CD14-positive monocyte (primary cell): ENCODE measurements at regions not wholly inside any gene's neighbourhood (a gene's known extent, or its start where the extent isn't known, plus 50 kb on each side); places are given as distances from the start of the nearest gene placed in this dataset.

ENCODE experiments used
- DNase-seq, 3 donors: peaks; one replicate each; pipeline ENCODE4 v3.0.0-alpha.2; 2011 to 2022
- H2AFZ ChIP-seq: 2 replicates; pipeline ENCODE4 v1.6.0; 2012; ENCODE audit warnings: mild to moderate bottlenecking, low read depth, low read length, inconsistent platforms; ENCODE audit not compliant: insufficient read depth, poor library complexity, severe bottlenecking
- H3K27ac ChIP-seq, 2 donors: 1 replicate in 1 of 2; 2 replicates in 1 of 2; pipeline ENCODE4 v1.5.1; 2012 to 2013; ENCODE audit warnings: low read length in 2 of 2, control low read depth in 1 of 2, inconsistent platforms in 1 of 2, low read depth in 1 of 2, mild to moderate bottlenecking in 1 of 2
- H3K27me3 ChIP-seq, 2 donors: one replicate each; pipeline versions ENCODE4 v1.6.0 to v1.6.1; 2011 to 2013; ENCODE audit warnings: low read length in 2 of 2; ENCODE audit not compliant: control insufficient read depth in 2 of 2, insufficient read depth in 2 of 2
- H3K36me3 ChIP-seq, 2 donors: replicated peaks in 1 of 2; 1 replicate in 1 of 2; 2 replicates in 1 of 2; pipeline versions ENCODE4 v1.5.1 to v1.6.1; 2012 to 2013; ENCODE audit warnings: low read length in 2 of 2, control low read depth in 1 of 2, inconsistent platforms in 1 of 2, mild to moderate bottlenecking in 1 of 2; ENCODE audit not compliant: insufficient read depth in 2 of 2, control insufficient read depth in 1 of 2
- H3K4me1 ChIP-seq, 2 donors: 1 replicate in 1 of 2; 2 replicates in 1 of 2; pipeline versions ENCODE4 v1.5.1 to v1.6.1; 2012 to 2013; ENCODE audit warnings: low read length in 2 of 2, control low read depth in 1 of 2, inconsistent platforms in 1 of 2, mild to moderate bottlenecking in 1 of 2, moderate library complexity in 1 of 2; ENCODE audit not compliant: insufficient read depth in 2 of 2, control insufficient read depth in 1 of 2
- H3K4me2 ChIP-seq: replicated peaks from 2 replicates; pipeline ENCODE3; 2012; ENCODE audit warnings: low read length, moderate library complexity, mild to moderate bottlenecking; ENCODE audit not compliant: poor library complexity, severe bottlenecking; ENCODE audit errors: extremely low read depth
- H3K4me3 ChIP-seq, 3 experiments: fragments of 200-600 bp in 1 of 3; sonication (generic) in 1 of 3; replicated peaks in 1 of 3; 1 replicate in 2 of 3; 2 replicates in 1 of 3; pipeline ENCODE4 v1.5.1; 2011 to 2013; ENCODE audit warnings: low read length in 3 of 3, mild to moderate bottlenecking in 3 of 3, control low read depth in 2 of 3, low read depth in 2 of 3, inconsistent platforms in 1 of 3, moderate library complexity in 1 of 3
- H3K79me2 ChIP-seq: 2 replicates; pipeline ENCODE4 v1.6.0; 2012; ENCODE audit warnings: mild to moderate bottlenecking, control low read depth, inconsistent platforms, low read length, moderate library complexity; ENCODE audit not compliant: insufficient read depth
- H3K9ac ChIP-seq: 2 replicates; pipeline ENCODE4 v1.6.0; 2017; ENCODE audit warnings: low read length, mild to moderate bottlenecking; ENCODE audit not compliant: insufficient read depth, poor library complexity, severe bottlenecking
- H3K9me3 ChIP-seq, 2 donors: replicated peaks in 1 of 2; 1 replicate in 1 of 2; 2 replicates in 1 of 2; pipeline versions ENCODE4 v1.5.1 to v1.6.1; 2012 to 2013; ENCODE audit warnings: low read length in 2 of 2, control low read depth in 1 of 2; ENCODE audit not compliant: control insufficient read depth in 1 of 2, insufficient read depth in 1 of 2
- H4K20me1 ChIP-seq: 2 replicates; pipeline ENCODE4 v1.6.0; 2012; ENCODE audit warnings: mild to moderate bottlenecking, low read length, control low read depth, moderate library complexity; ENCODE audit not compliant: insufficient read depth
- H3K27ac Mint-ChIP-seq, 7 donors: one replicate each; pipeline ENCODE4 v1.8.0; 2020; ENCODE audit warnings: mild to moderate bottlenecking in 7 of 7, mixed read lengths in 7 of 7, moderate library complexity in 6 of 7, inconsistent platforms in 2 of 7
- H3K27me3 Mint-ChIP-seq, 3 donors: one replicate each; pipeline ENCODE4 v1.8.0; 2021 to 2022; ENCODE audit warnings: low read depth in 3 of 3, mild to moderate bottlenecking in 3 of 3, mixed read lengths in 3 of 3, moderate library complexity in 3 of 3, inconsistent platforms in 1 of 3
- H3K36me3 Mint-ChIP-seq, 2 donors: one replicate each; pipeline ENCODE4 v1.8.0; 2020; ENCODE audit warnings: mixed read lengths in 2 of 2, inconsistent platforms in 1 of 2, mild to moderate bottlenecking in 1 of 2
- H3K4me1 Mint-ChIP-seq: one replicate; pipeline ENCODE4 v1.8.0; 2020; ENCODE audit warnings: mild to moderate bottlenecking, mixed read lengths
- H3K4me3 Mint-ChIP-seq, 2 donors: one replicate each; pipeline ENCODE4 v1.8.0; 2020; ENCODE audit warnings: mild to moderate bottlenecking in 2 of 2, mixed read lengths in 2 of 2, moderate library complexity in 1 of 2
- H3K9me3 Mint-ChIP-seq, 7 donors: one replicate each; pipeline ENCODE4 v1.8.0; 2020 to 2022; ENCODE audit warnings: mixed read lengths in 7 of 7, mild to moderate bottlenecking in 6 of 7, moderate library complexity in 6 of 7, inconsistent platforms in 2 of 7
- CTCF ChIP-seq: fragments of 200-600 bp; IDR thresholded peaks from one replicate; pipeline ENCODE4 v1.8.0; 2022; ENCODE audit warnings: antibody characterized with exemption, mild to moderate bottlenecking
- WGBS: methylation state at CpG from one replicate; pipeline ENCODE4 v1.1.5; 2013; ENCODE audit warnings: missing lambda C conversion rate; ENCODE audit not compliant: insufficient coverage; 5-methylcytosine and 5-hydroxymethylcytosine counted together
- intact Hi-C, 2 donors: fragments of 100-400 bp; cut with micrococcal nuclease; formaldehyde crosslinking; loops; one replicate each; pipeline versions ENCODE4 v1.15.0 to v1.15.1; 2023

GRCh38 chr1:82775406-82776000, 974.8 kb downstream of the ADGRL2 start:
- WGBS: 100% methylated on average over 6 of the region's 12 CpGs
- DNase-seq: no peak

GRCh38 chr1:82762829-82763532, 962.2 kb downstream of the ADGRL2 start:
- Histone ChIP-seq H3K79me2 (no peaks in the 10 kb centered on the region), H4K20me1 (no peaks in the 10 kb centered on the region), H3K4me3 (no peak overlapping the region), H3K4me2 (no peak overlapping the region), H3K27me3 (no peaks in the 10 kb centered on the region), H3K4me1 (no peaks in the 10 kb centered on the region), H3K36me3 (no peaks in the 10 kb centered on the region), H2AFZ (no peak overlapping the region), H3K9ac (no peak overlapping the region), H3K27ac (no peak overlapping the region), H3K9me3 (no peaks in the 10 kb centered on the region)
- no peaks in the 10 kb centered on the region for H3K36me3 Mint-ChIP-seq
- H3K4me1 Mint-ChIP-seq: no peaks in the 10 kb centered on the region
- H3K27ac Mint-ChIP-seq: no peak overlapping the region
- H3K9me3 Mint-ChIP-seq: peaks cover 0 to 8% (median 3%) of the 10 kb centered on the region in 7 donors
- intact Hi-C loops: no loop called here
- TF ChIP-seq CTCF: no peak
- no peak for DNase-seq
- H3K27me3 Mint-ChIP-seq: no peaks in the 10 kb centered on the region
- H3K4me3 Mint-ChIP-seq: no peak overlapping the region

More at GRCh38 chr1:82775406-82776000, 974.8 kb downstream of the ADGRL2 start:
- intact Hi-C loops: no loop called here
- Mint-ChIP-seq H3K36me3 (no peaks in the 10 kb centered on the region), H3K4me1 (no peaks in the 10 kb centered on the region), H3K4me3 (no peak overlapping the region), H3K9me3 (peaks cover 14 to 24% (median 20%) of the 10 kb centered on the region in 7 donors), H3K27me3 (peaks cover 0 to 2% (median 0%) of the 10 kb centered on the region in 3 donors), H3K27ac (no peak overlapping the region)
- Histone ChIP-seq H3K9me3 (peaks cover 22 to 26% of the 10 kb centered on the region in 2 donors), H3K27ac (no peak overlapping the region), H3K27me3 (no peaks in the 10 kb centered on the region), H3K79me2 (no peaks in the 10 kb centered on the region), H2AFZ (no peak overlapping the region), H3K9ac (no peak overlapping the region), H3K4me3 (no peak overlapping the region), H3K4me2 (no peak overlapping the region), H3K36me3 (no peaks in the 10 kb centered on the region), H3K4me1 (no peaks in the 10 kb centered on the region), H4K20me1 (no peaks in the 10 kb centered on the region)
- no peak for TF ChIP-seq CTCF
